Keratinocyte (primary cell): ENCODE measurements at regions not wholly inside any gene's neighbourhood (a gene's known extent, or its start where the extent isn't known, plus 50 kb on each side); places are given as distances from the start of the nearest gene placed in this dataset.

Experiments
- EZH2 ChIP-seq: IDR thresholded peaks from one replicate; pipeline ENCODE4 v1.6.1; 2012; ENCODE audit warnings: inconsistent platforms, mild to moderate bottlenecking, low read length, moderate library complexity
- TF ChIP-seq, protein P1 (sequence below), 3 experiments: IDR thresholded peaks in 1 of 3; conservative IDR thresholded peaks in 1 of 3; optimal IDR thresholded peaks in 1 of 3; 2 replicates in 2 of 3; 3 replicates in 1 of 3; pipeline versions ENCODE3 to v1.5.1; 2011; ENCODE audit warnings: low read length in 3 of 3, mild to moderate bottlenecking in 3 of 3, moderate library complexity in 2 of 3, control low read depth in 1 of 3, inconsistent platforms in 1 of 3; ENCODE audit not compliant: insufficient read depth in 2 of 3; ENCODE audit errors: extremely low read depth in 1 of 3

DNA sequence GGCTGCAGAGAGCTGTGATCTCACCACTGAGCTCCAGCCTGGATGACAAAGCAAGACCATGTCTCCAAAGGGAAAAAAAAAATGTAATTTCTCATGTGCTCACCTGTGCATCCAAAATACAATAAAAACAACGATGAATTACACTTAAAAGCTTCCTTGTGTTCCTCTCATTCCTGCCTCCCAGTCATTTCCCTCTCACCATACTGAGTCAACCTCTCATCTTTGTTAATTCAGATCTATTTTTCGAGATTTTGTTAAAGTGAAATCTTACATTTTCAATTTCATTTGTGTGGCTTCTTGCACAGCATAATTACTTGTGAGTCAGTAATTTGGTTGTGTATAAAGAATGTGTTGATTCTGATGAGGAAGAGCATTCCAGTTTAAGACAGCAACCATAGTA lies 1203.2 kb downstream of the TMEM121 start:
- TF ChIP-seq, protein P1, sequence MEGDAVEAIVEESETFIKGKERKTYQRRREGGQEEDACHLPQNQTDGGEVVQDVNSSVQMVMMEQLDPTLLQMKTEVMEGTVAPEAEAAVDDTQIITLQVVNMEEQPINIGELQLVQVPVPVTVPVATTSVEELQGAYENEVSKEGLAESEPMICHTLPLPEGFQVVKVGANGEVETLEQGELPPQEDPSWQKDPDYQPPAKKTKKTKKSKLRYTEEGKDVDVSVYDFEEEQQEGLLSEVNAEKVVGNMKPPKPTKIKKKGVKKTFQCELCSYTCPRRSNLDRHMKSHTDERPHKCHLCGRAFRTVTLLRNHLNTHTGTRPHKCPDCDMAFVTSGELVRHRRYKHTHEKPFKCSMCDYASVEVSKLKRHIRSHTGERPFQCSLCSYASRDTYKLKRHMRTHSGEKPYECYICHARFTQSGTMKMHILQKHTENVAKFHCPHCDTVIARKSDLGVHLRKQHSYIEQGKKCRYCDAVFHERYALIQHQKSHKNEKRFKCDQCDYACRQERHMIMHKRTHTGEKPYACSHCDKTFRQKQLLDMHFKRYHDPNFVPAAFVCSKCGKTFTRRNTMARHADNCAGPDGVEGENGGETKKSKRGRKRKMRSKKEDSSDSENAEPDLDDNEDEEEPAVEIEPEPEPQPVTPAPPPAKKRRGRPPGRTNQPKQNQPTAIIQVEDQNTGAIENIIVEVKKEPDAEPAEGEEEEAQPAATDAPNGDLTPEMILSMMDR (optimal IDR thresholded peaks at IDR 0.05 in 1 of 3, IDR thresholded peaks at IDR 0.05 in 1 of 3, conservative IDR thresholded peaks at IDR 0.05 in 1 of 3; ENCODE audit: extremely low read depth in 1 of 3, insufficient read depth in 2 of 3, low read length in 3 of 3), result no peak
- TF ChIP-seq EZH2, result no peak
